ENCODE measurements at regions not wholly inside any gene's neighbourhood (a gene's known extent, or its start where the extent isn't known, plus 50 kb on each side); places are given as distances from the start of the nearest gene placed in this dataset.

- no peaks in the 10 kb centered on the region for H3K36me3 Mint-ChIP-seq (ENCODE audit: low read depth)
- DNase-seq: no peak
- H3K27me3 Mint-ChIP-seq: no peaks in the 10 kb centered on the region
- intact Hi-C loops (cut with micrococcal nuclease): no loop called here
- H3K9me3 Mint-ChIP-seq: no peaks in the 10 kb centered on the region
- no peak overlapping the region for H3K4me3 Mint-ChIP-seq
- H3K27ac Mint-ChIP-seq: no peak overlapping the region
- no peaks in the 10 kb centered on the region for H3K4me1 Mint-ChIP-seq
Observed at GRCh38 chr4:126123611-126124325, 809.0 kb downstream of the FAT4 start.

GRCh38 chr4:126124818-126125217 lies 810.1 kb downstream of the FAT4 start:
- no peaks in the 10 kb centered on the region for H3K36me3 Mint-ChIP-seq (ENCODE audit: low read depth)
- no peaks in the 10 kb centered on the region for H3K4me1 Mint-ChIP-seq
- H3K9me3 Mint-ChIP-seq: no peaks in the 10 kb centered on the region
- intact Hi-C loops (cut with micrococcal nuclease): no loop called here
- no peak for DNase-seq
- no peak overlapping the region for H3K4me3 Mint-ChIP-seq
- no peak overlapping the region for H3K27ac Mint-ChIP-seq
- H3K27me3 Mint-ChIP-seq: no peaks in the 10 kb centered on the region

- intact Hi-C loops (cut with micrococcal nuclease): no loop called here
- Mint-ChIP-seq H3K9me3 (peaks cover under 1% of the 10 kb centered on the region), H3K27me3 (no peaks in the 10 kb centered on the region), H3K36me3 (ENCODE audit: low read depth) (no peaks in the 10 kb centered on the region), H3K4me3 (no peak overlapping the region), H3K4me1 (no peaks in the 10 kb centered on the region), H3K27ac (no peak overlapping the region)
- DNase-seq: no peak
Observed at GRCh38 chr4:126130215-126130614, 815.5 kb downstream of the FAT4 start.

- H3K27ac Mint-ChIP-seq: no peak overlapping the region
- H3K4me1 Mint-ChIP-seq: no peaks in the 10 kb centered on the region
- intact Hi-C loops (cut with micrococcal nuclease): no loop called here
- DNase-seq: no peak
- H3K9me3 Mint-ChIP-seq: peaks cover 3% of the 10 kb centered on the region
- no peaks in the 10 kb centered on the region for H3K27me3 Mint-ChIP-seq
- H3K4me3 Mint-ChIP-seq: no peak overlapping the region
- no peaks in the 10 kb centered on the region for H3K36me3 Mint-ChIP-seq (ENCODE audit: low read depth)
Observed at GRCh38 chr4:126136922-126137781, 822.4 kb downstream of the FAT4 start.

- intact Hi-C loops (cut with micrococcal nuclease): no loop called here
- no peaks in the 10 kb centered on the region for H3K36me3 Mint-ChIP-seq (ENCODE audit: low read depth)
- no peak overlapping the region for H3K4me3 Mint-ChIP-seq
- DNase-seq: no peak
- H3K27me3 Mint-ChIP-seq: no peaks in the 10 kb centered on the region
- H3K9me3 Mint-ChIP-seq: peaks cover 3% of the 10 kb centered on the region
- no peak overlapping the region for H3K27ac Mint-ChIP-seq
- no peaks in the 10 kb centered on the region for H3K4me1 Mint-ChIP-seq
Observed at GRCh38 chr4:126137782-126138170, 823.0 kb downstream of the FAT4 start.

- H3K4me3 Mint-ChIP-seq: no peak overlapping the region
- intact Hi-C loops (cut with micrococcal nuclease): no loop called here
- no peaks in the 10 kb centered on the region for H3K4me1 Mint-ChIP-seq
- DNase-seq: no peak
- no peaks in the 10 kb centered on the region for H3K36me3 Mint-ChIP-seq (ENCODE audit: low read depth)
- H3K27me3 Mint-ChIP-seq: no peaks in the 10 kb centered on the region
- H3K27ac Mint-ChIP-seq: no peak overlapping the region
- peaks cover 7% of the 10 kb centered on the region for H3K9me3 Mint-ChIP-seq
Observed at GRCh38 chr4:126144543-126145237, 829.9 kb downstream of the FAT4 start.

GRCh38 chr4:126168484-126168883 lies 853.7 kb downstream of the FAT4 start:
- H3K27ac Mint-ChIP-seq: no peak overlapping the region
- no peaks in the 10 kb centered on the region for H3K9me3 Mint-ChIP-seq

GRCh38 chr4:126172126-126172525 lies 857.4 kb downstream of the FAT4 start:
- H3K36me3 Mint-ChIP-seq (ENCODE audit: low read depth): no peaks in the 10 kb centered on the region
- H3K9me3 Mint-ChIP-seq: no peaks in the 10 kb centered on the region
- no peak for DNase-seq
- intact Hi-C loops (cut with micrococcal nuclease): no loop called here
- H3K4me1 Mint-ChIP-seq: no peaks in the 10 kb centered on the region
- H3K27ac Mint-ChIP-seq: no peak overlapping the region
- H3K27me3 Mint-ChIP-seq: no peaks in the 10 kb centered on the region
- H3K4me3 Mint-ChIP-seq: no peak overlapping the region

More at GRCh38 chr4:126168484-126168883, 853.7 kb downstream of the FAT4 start:
- Mint-ChIP-seq H3K27me3 (no peaks in the 10 kb centered on the region), H3K36me3 (ENCODE audit: low read depth) (no peaks in the 10 kb centered on the region), H3K4me3 (no peak overlapping the region), H3K4me1 (no peaks in the 10 kb centered on the region)
- intact Hi-C loops (cut with micrococcal nuclease): no loop called here
- no peak for DNase-seq

- Mint-ChIP-seq H3K4me1 (no peaks in the 10 kb centered on the region), H3K9me3 (no peaks in the 10 kb centered on the region), H3K27me3 (no peaks in the 10 kb centered on the region), H3K27ac (no peak overlapping the region), H3K4me3 (no peak overlapping the region), H3K36me3 (ENCODE audit: low read depth) (no peaks in the 10 kb centered on the region)
- no peak for DNase-seq
- intact Hi-C loops (cut with micrococcal nuclease): no loop called here
Observed at GRCh38 chr4:126174627-126175026, 859.9 kb downstream of the FAT4 start.

GRCh38 chr4:126180642-126181041 lies 865.9 kb downstream of the FAT4 start:
- intact Hi-C loops (cut with micrococcal nuclease): no loop called here
- Mint-ChIP-seq H3K9me3 (no peaks in the 10 kb centered on the region), H3K27ac (no peak overlapping the region), H3K4me3 (no peak overlapping the region), H3K4me1 (no peaks in the 10 kb centered on the region), H3K36me3 (ENCODE audit: low read depth) (no peaks in the 10 kb centered on the region), H3K27me3 (no peaks in the 10 kb centered on the region)
- DNase-seq: no peak

GRCh38 chr4:126182336-126182735 lies 867.6 kb downstream of the FAT4 start:
- H3K4me1 Mint-ChIP-seq: no peaks in the 10 kb centered on the region
- intact Hi-C loops (cut with micrococcal nuclease): no loop called here
- peaks cover 4% of the 10 kb centered on the region for H3K9me3 Mint-ChIP-seq
- no peaks in the 10 kb centered on the region for H3K27me3 Mint-ChIP-seq
- no peak overlapping the region for H3K4me3 Mint-ChIP-seq
- no peaks in the 10 kb centered on the region for H3K36me3 Mint-ChIP-seq (ENCODE audit: low read depth)
- DNase-seq: no peak
- no peak overlapping the region for H3K27ac Mint-ChIP-seq

GRCh38 chr4:126182786-126183185 lies 868.0 kb downstream of the FAT4 start:
- H3K27ac Mint-ChIP-seq: no peak overlapping the region
- intact Hi-C loops (cut with micrococcal nuclease): no loop called here

GRCh38 chr4:126183206-126183605 lies 868.5 kb downstream of the FAT4 start:
- intact Hi-C loops (cut with micrococcal nuclease): no loop called here
- Mint-ChIP-seq H3K36me3 (ENCODE audit: low read depth) (no peaks in the 10 kb centered on the region), H3K9me3 (peaks cover 4% of the 10 kb centered on the region), H3K27me3 (no peaks in the 10 kb centered on the region), H3K27ac (no peak overlapping the region), H3K4me1 (no peaks in the 10 kb centered on the region), H3K4me3 (no peak overlapping the region)
- no peak for DNase-seq

More at GRCh38 chr4:126182786-126183185, 868.0 kb downstream of the FAT4 start:
- peaks cover 4% of the 10 kb centered on the region for H3K9me3 Mint-ChIP-seq
- no peaks in the 10 kb centered on the region for H3K36me3 Mint-ChIP-seq (ENCODE audit: low read depth)
- no peak for DNase-seq
- H3K4me1 Mint-ChIP-seq: no peaks in the 10 kb centered on the region
- H3K27me3 Mint-ChIP-seq: no peaks in the 10 kb centered on the region
- H3K4me3 Mint-ChIP-seq: no peak overlapping the region

- Mint-ChIP-seq H3K9me3 (peaks cover 4% of the 10 kb centered on the region), H3K27ac (no peak overlapping the region), H3K4me3 (no peak overlapping the region), H3K27me3 (no peaks in the 10 kb centered on the region), H3K4me1 (no peaks in the 10 kb centered on the region), H3K36me3 (ENCODE audit: low read depth) (no peaks in the 10 kb centered on the region)
- DNase-seq: no peak
- intact Hi-C loops (cut with micrococcal nuclease): no loop called here
Observed at GRCh38 chr4:126191536-126191935, 876.8 kb downstream of the FAT4 start.
